GM23248 (cell line): ENCODE measurements at regions not wholly inside any gene's neighbourhood (a gene's known extent, or its start where the extent isn't known, plus 50 kb on each side); places are given as distances from the start of the nearest gene placed in this dataset.

Experiments
- EZH2 ChIP-seq: fragments of 200-600 bp; sonication (generic); IDR thresholded peaks from 2 replicates; pipeline ENCODE4 v1.6.1; 2018; ENCODE audit warnings: antibody characterized with exemption, mild to moderate bottlenecking; ENCODE audit not compliant: insufficient read depth, poor library complexity, severe bottlenecking
- EZH2phosphoT487 ChIP-seq: fragments of 200-600 bp; sonication (generic); IDR thresholded peaks from 2 replicates; pipeline ENCODE4 v1.6.1; 2018; ENCODE audit warnings: antibody characterized with exemption, moderate library complexity, mild to moderate bottlenecking, low read depth; ENCODE audit not compliant: insufficient read depth

GRCh38 chr14:71576472-71576871 is 355.8 kb upstream of the RGS6 start:
- no peak for TF ChIP-seq EZH2phosphoT487
- TF ChIP-seq EZH2: no peak
